SIG-M5 treated with dmso at 0.1 percent for 504 hours (cell line): ENCODE measurements at regions not wholly inside any gene's neighbourhood (a gene's known extent, or its start where the extent isn't known, plus 50 kb on each side); places are given as distances from the start of the nearest gene placed in this dataset.

Experiments
- DNase-seq: peaks from one replicate; lab custom pipeline; 2025; ENCODE audit not compliant: unreplicated experiment; lab: John Stamatoyannopoulos, UW

GRCh38 chr6:104326173-104327001 is 533.3 kb downstream of the HACE1 start:
- peak; percentile 77 for DNase-seq

- peak; percentile 36 for DNase-seq
These were observed 534.2 kb downstream of the HACE1 start for GRCh38 chr6:104325341-104326172.

GRCh38 chr6:104324301-104324700 is 535.4 kb downstream of the HACE1 start:
- no peak for DNase-seq

GRCh38 chr6:104322841-104323240 is 536.9 kb downstream of the HACE1 start:
- DNase-seq, result peak; percentile 49

- no peak for DNase-seq
These were observed 538.4 kb downstream of the HACE1 start for GRCh38 chr6:104321301-104321700.

- no peak for DNase-seq
These were observed 538.8 kb downstream of the HACE1 start for GRCh38 chr6:104320896-104321295.

- DNase-seq, result no peak
These were observed 546.9 kb downstream of the HACE1 start for GRCh38 chr6:104312851-104313250.

GRCh38 chr6:104306211-104306610 is 553.5 kb downstream of the HACE1 start:
- no peak for DNase-seq

GRCh38 chr6:104305206-104305605 is 554.5 kb downstream of the HACE1 start:
- DNase-seq, result no peak

- no peak for DNase-seq
These were observed 557.8 kb downstream of the HACE1 start for GRCh38 chr6:104301951-104302350.

- DNase-seq, result no peak
These were observed 573.1 kb downstream of the HACE1 start for GRCh38 chr6:104286641-104287040.

GRCh38 chr6:104284872-104285271 is 574.8 kb downstream of the HACE1 start:
- DNase-seq, result no peak

- DNase-seq, result no peak
These were observed 577.1 kb downstream of the HACE1 start for GRCh38 chr6:104282581-104282980.

- DNase-seq, result peak; percentile 33
These were observed 578.3 kb downstream of the HACE1 start for GRCh38 chr6:104281370-104281769.

GRCh38 chr6:104268389-104268788 is 591.3 kb downstream of the HACE1 start:
- DNase-seq, result no peak

- no peak for DNase-seq
These were observed 592.8 kb downstream of the HACE1 start for GRCh38 chr6:104266922-104267321.

- DNase-seq, result no peak
These were observed 603.1 kb downstream of the HACE1 start for GRCh38 chr6:104256646-104257045.

- no peak for DNase-seq
These were observed 606.5 kb downstream of the HACE1 start for GRCh38 chr6:104253236-104253635.

GRCh38 chr6:104252276-104252675 is 607.4 kb downstream of the HACE1 start:
- DNase-seq, result no peak

GRCh38 chr6:104251651-104252050 is 608.1 kb downstream of the HACE1 start:
- no peak for DNase-seq

- no peak for DNase-seq
These were observed 618.9 kb downstream of the HACE1 start for GRCh38 chr6:104240865-104241264.

- no peak for DNase-seq
These were observed 619.7 kb downstream of the HACE1 start for GRCh38 chr6:104239971-104240370.
